ENCODE measurements at regions not wholly inside any gene's neighbourhood (a gene's known extent, or its start where the extent isn't known, plus 50 kb on each side); places are given as distances from the start of the nearest gene placed in this dataset.
A peak's percentile ranks its signal among the peaks of the same experiment; 100 is the strongest.

DNA sequence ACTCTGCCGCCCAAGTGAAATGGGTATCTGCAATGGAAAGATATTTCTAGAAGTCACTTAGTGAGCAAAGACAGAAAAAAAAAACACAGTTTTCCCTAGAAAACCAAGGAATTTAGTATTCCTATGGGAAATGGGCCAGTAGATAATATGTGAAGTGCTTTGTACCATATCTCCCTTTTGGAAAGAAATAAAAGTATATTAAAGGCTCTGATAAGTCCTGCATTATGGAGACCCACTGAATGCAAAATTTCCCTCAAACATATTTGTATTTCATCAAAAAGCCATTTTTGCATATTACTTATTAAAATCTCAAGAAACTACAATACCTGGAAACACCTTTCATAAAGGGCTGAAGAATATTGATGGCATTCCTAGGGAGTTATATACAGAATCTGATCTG lies 51.6 kb upstream of the DYNLRB2 start:
- FAIRE-seq (no peak), DNase-seq (ENCODE audit: insufficient read length, low spot score) (no peak)
- TF ChIP-seq POLR2AphosphoS5 (IDR thresholded peaks at IDR 0.05; ENCODE audit: low read depth, low read length), result no peak
- TF ChIP-seq SPI1 (IDR thresholded peaks at IDR 0.05; ENCODE audit: low read depth, low read length), result no peak
- no peak for TF ChIP-seq PAX5 (IDR thresholded peaks at IDR 0.05; ENCODE audit: insufficient read depth, low read length, severe bottlenecking)
- no peak for TF ChIP-seq POLR2A (IDR thresholded peaks at IDR 0.05; ENCODE audit: low read depth, low read length)
- TF ChIP-seq TAF1 (IDR thresholded peaks at IDR 0.05; ENCODE audit: low read depth, low read length), result no peak
- no peak for TF ChIP-seq POU2F2 (IDR thresholded peaks at IDR 0.05; ENCODE audit: low read depth, low read length)

DNA sequence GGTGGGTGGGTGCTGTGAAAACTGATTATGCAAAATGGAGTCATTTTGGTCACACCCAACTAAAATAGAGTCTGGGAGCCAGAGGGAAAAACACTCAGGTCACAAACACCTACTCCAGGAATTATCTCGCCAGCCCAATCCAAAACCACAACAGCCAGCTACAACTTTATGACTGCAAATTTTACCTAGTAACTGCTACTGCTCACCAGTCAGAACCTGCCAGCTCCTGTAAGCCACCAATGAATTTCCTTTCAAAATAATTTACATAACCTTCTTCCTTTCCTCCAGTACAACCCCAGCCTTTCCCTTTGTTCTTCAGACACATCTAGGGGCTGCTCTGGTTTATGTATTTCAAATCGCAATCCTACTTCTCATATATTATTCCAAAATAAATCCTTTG lies 52.6 kb upstream of the DYNLRB2 start:
- TF ChIP-seq POLR2A (IDR thresholded peaks at IDR 0.05; ENCODE audit: low read depth, low read length) (no peak), TAF1 (IDR thresholded peaks at IDR 0.05; ENCODE audit: low read depth, low read length) (no peak), POU2F2 (IDR thresholded peaks at IDR 0.05; ENCODE audit: low read depth, low read length) (no peak), PAX5 (IDR thresholded peaks at IDR 0.05; ENCODE audit: insufficient read depth, low read length, severe bottlenecking) (no peak), POLR2AphosphoS5 (IDR thresholded peaks at IDR 0.05; ENCODE audit: low read depth, low read length) (no peak), SPI1 (IDR thresholded peaks at IDR 0.05; ENCODE audit: low read depth, low read length) (no peak)
- DNase-seq (ENCODE audit: insufficient read length, low spot score) (no peak), FAIRE-seq (no peak)

DNA sequence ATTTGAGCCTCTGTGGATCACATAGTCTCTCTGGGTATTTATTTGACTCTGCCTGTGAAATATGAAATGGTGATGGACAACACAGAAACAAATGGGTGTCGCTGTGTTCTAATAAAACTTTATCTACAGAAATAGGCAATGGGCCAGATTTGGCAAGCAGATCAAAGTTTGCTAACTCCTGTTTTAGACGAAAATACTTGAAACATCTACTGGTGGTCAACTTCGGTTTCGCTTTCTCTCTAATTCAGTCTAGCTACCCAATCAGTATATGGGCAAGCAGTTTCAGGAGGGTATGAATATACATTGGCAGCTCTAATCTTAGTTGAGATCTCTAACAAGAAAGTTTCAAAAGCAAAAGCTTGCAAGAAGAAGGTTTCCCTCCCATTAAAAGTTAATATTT lies 60.1 kb upstream of the DYNLRB2 start:
- no peak for TF ChIP-seq PAX5 (IDR thresholded peaks at IDR 0.05; ENCODE audit: insufficient read depth, low read length, severe bottlenecking)
- no peak for TF ChIP-seq POLR2AphosphoS5 (IDR thresholded peaks at IDR 0.05; ENCODE audit: low read depth, low read length)
- no peak for TF ChIP-seq TAF1 (IDR thresholded peaks at IDR 0.05; ENCODE audit: low read depth, low read length)
- no peak for TF ChIP-seq POLR2A (IDR thresholded peaks at IDR 0.05; ENCODE audit: low read depth, low read length)
- no peak for TF ChIP-seq SPI1 (IDR thresholded peaks at IDR 0.05; ENCODE audit: low read depth, low read length)
- no peak for TF ChIP-seq POU2F2 (IDR thresholded peaks at IDR 0.05; ENCODE audit: low read depth, low read length)
- FAIRE-seq, result no peak
- DNase-seq (ENCODE audit: insufficient read length, low spot score), result no peak

DNA sequence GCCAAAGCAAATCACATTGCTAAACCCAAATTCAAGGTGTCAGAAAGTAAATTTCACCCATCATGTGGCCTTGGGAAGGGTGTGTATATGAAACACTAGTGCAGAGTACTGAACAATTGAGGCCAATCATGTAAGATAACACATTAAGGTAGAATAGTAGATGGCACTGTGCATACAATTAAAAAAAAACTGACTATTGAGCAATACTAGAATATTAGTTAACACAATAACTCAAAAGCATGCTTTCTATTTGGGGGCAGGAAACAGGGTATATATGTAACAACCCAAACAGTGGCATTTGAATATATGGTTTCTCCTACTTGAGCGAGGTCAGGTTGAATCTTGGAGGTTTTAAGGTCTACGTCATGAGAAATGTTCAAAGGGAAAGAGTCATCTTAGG lies 63.0 kb upstream of the DYNLRB2 start:
- DNase-seq (ENCODE audit: insufficient read length, low spot score), result no peak
- no peak for FAIRE-seq
- TF ChIP-seq SPI1 (IDR thresholded peaks at IDR 0.05; ENCODE audit: low read depth, low read length) (no peak), POLR2AphosphoS5 (IDR thresholded peaks at IDR 0.05; ENCODE audit: low read depth, low read length) (no peak), POU2F2 (IDR thresholded peaks at IDR 0.05; ENCODE audit: low read depth, low read length) (no peak), PAX5 (IDR thresholded peaks at IDR 0.05; ENCODE audit: insufficient read depth, low read length, severe bottlenecking) (no peak), TAF1 (IDR thresholded peaks at IDR 0.05; ENCODE audit: low read depth, low read length) (no peak), POLR2A (IDR thresholded peaks at IDR 0.05; ENCODE audit: low read depth, low read length) (no peak)

DNA sequence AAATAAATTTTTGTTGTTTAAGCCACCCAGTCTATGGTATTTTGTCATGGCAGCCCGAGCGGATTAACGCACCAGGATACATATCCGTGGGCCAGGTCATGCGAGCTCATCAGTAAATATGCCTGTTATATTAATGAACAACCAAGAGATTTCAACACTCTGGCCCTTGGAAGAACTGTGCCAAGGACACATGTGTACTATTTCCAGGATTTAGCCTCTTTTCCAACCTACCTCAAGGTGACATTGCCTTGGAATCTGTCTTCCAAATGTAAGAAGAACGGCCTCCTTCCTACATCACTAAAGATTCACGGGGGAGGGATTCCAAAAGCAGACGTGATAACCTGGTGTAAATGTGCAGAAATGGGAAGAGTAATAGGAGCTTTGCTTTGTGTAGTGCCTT lies 72.8 kb upstream of the DYNLRB2 start:
- no peak for FAIRE-seq
- no peak for DNase-seq (ENCODE audit: insufficient read length, low spot score)
- TF ChIP-seq POLR2A (IDR thresholded peaks at IDR 0.05; ENCODE audit: low read depth, low read length) (no peak), TAF1 (IDR thresholded peaks at IDR 0.05; ENCODE audit: low read depth, low read length) (no peak), SPI1 (IDR thresholded peaks at IDR 0.05; ENCODE audit: low read depth, low read length) (no peak), POU2F2 (IDR thresholded peaks at IDR 0.05; ENCODE audit: low read depth, low read length) (no peak), PAX5 (IDR thresholded peaks at IDR 0.05; ENCODE audit: insufficient read depth, low read length, severe bottlenecking) (no peak), POLR2AphosphoS5 (IDR thresholded peaks at IDR 0.05; ENCODE audit: low read depth, low read length) (no peak)

DNA sequence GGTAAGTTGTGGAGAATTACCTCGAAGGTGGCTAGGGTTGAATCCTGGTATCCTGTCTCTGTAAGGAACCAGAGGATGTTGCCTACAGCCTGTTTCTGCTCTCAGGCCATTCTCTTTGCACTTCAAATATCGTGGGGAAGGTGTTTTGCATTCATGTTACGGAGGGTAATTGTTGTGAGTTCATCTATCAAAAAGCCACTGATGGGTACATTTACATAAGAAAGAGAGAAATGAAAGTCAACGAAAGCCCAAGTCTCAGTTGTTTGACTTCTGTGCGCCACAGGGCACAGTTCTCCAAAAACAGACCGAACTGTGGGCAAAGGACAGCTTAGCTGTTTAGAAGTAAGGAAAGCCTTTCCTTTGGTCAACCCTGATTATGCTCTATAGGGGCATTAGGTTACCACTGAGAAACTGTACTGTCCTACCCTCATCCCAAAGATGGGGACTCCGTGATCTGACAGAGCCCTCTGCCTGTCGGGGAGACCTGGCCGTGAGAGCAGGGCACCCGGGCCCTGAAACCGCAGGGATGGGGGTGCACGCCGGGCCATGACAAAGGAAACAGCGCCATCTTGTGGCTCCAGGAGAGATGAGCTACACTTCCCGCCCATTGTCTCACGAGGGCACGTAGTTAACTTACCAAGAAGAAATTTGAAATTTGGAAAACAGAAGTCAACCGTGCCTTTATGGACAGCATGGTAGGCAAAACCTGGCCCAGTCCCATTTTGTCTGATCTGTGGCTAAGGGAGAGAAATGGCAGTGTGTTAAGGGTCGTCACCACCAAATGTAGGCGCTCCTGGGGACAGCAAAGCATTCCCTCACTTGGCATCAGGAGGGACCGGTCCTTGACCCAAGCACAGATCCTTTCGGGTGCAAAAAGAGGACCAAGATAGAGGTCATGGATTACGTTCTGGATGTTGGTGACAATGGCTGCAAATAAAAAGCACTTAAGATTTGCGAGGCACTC lies 74.5 kb upstream of the DYNLRB2 start:
- peak; percentile 47 for DNase-seq (ENCODE audit: insufficient read length, low spot score)
- peak; percentile 75 for FAIRE-seq
- TF ChIP-seq POLR2AphosphoS5 (IDR thresholded peaks at IDR 0.05; ENCODE audit: low read depth, low read length), result no peak
- no peak for TF ChIP-seq POU2F2 (IDR thresholded peaks at IDR 0.05; ENCODE audit: low read depth, low read length)
- no peak for TF ChIP-seq POLR2A (IDR thresholded peaks at IDR 0.05; ENCODE audit: low read depth, low read length)
- TF ChIP-seq TAF1 (IDR thresholded peaks at IDR 0.05; ENCODE audit: low read depth, low read length), result no peak

DNA sequence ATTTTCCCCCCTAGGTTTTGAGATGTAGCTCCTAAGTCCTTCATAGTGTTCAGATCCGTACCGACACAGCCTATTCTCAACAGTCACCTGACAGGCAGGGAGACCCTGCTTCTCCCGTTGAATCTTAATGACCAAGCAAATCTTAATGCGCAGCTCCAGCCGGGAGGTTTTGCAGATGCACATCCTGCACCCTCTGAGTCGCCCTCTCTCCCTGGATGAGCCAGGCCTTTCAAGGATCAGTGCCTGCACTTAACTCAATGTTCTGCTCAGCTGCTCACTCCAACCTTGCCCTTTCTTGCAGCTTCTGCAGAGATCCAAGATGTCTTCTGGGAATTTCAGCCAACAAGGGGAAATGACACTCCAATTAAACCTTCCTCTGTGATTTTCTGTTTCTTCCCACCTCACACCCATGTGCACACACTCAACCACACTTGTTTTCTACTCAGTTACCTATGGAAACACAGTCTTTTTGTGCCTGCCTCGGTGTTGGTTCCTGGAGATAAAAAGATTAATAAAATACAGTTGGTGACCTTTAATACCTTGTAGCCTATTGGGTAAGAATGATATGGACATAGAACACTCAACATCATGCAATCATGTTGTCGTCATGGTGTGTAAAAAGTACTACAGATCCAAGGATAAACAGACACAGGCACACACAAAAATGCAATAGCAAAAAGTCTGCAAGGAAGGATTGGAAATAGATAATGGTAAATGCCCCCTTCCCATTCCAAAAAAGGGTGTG lies 76.9 kb upstream of the DYNLRB2 start:
- DNase-seq (ENCODE audit: insufficient read length, low spot score), result no peak
- TF ChIP-seq POU2F2 (IDR thresholded peaks at IDR 0.05; ENCODE audit: low read depth, low read length) (no peak), SPI1 (IDR thresholded peaks at IDR 0.05; ENCODE audit: low read depth, low read length) (no peak), PAX5 (IDR thresholded peaks at IDR 0.05; ENCODE audit: insufficient read depth, low read length, severe bottlenecking) (no peak), POLR2A (IDR thresholded peaks at IDR 0.05; ENCODE audit: low read depth, low read length) (no peak), POLR2AphosphoS5 (IDR thresholded peaks at IDR 0.05; ENCODE audit: low read depth, low read length) (no peak), TAF1 (IDR thresholded peaks at IDR 0.05; ENCODE audit: low read depth, low read length) (no peak)
- no peak for FAIRE-seq

DNA sequence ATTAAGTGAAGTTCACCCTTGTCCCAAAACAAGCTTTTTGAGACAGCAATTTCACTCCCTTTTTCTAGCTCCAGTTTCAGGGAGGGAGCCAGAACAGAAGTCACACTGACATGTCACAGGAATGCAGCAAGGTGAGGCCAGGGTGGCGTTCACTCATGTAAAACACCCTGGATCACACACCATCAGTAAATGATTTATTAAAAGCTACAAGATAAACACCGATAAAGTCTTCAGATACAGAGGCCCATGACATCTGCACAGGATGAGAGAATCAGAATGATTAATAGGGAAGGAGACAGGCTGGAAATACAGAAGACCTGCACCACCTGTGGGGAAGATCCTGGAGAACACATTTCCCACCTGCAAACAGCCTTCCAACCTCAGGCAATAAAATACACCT lies 77.5 kb upstream of the DYNLRB2 start:
- FAIRE-seq, result no peak
- DNase-seq (ENCODE audit: insufficient read length, low spot score), result no peak
- no peak for TF ChIP-seq POLR2AphosphoS5 (IDR thresholded peaks at IDR 0.05; ENCODE audit: low read depth, low read length)
- no peak for TF ChIP-seq TAF1 (IDR thresholded peaks at IDR 0.05; ENCODE audit: low read depth, low read length)
- TF ChIP-seq POU2F2 (IDR thresholded peaks at IDR 0.05; ENCODE audit: low read depth, low read length), result no peak
- no peak for TF ChIP-seq SPI1 (IDR thresholded peaks at IDR 0.05; ENCODE audit: low read depth, low read length)
- TF ChIP-seq POLR2A (IDR thresholded peaks at IDR 0.05; ENCODE audit: low read depth, low read length), result no peak
- no peak for TF ChIP-seq PAX5 (IDR thresholded peaks at IDR 0.05; ENCODE audit: insufficient read depth, low read length, severe bottlenecking)

DNA sequence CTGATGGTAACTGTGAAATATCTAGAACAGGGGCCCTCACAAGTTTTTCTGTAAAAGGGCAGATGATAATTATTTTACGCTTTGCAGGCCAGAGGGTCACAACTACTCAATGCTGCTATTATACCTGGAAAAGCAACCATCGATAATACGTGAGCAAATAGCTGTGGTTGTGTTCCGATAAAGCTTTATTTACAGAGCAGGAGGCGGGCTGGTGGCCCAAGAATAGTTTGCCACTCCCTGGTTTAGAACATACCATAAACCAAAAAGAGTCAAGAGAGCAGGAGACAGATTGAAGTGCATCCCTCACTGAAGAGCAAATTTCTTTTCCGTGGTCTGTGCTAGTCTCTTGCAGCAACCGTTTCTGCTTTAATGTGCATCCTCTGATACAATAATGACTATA lies 77.9 kb upstream of the DYNLRB2 start:
- DNase-seq (ENCODE audit: insufficient read length, low spot score) (no peak), FAIRE-seq (no peak)
- TF ChIP-seq POLR2AphosphoS5 (IDR thresholded peaks at IDR 0.05; ENCODE audit: low read depth, low read length), result no peak
- no peak for TF ChIP-seq TAF1 (IDR thresholded peaks at IDR 0.05; ENCODE audit: low read depth, low read length)
- TF ChIP-seq POLR2A (IDR thresholded peaks at IDR 0.05; ENCODE audit: low read depth, low read length), result no peak
- no peak for TF ChIP-seq SPI1 (IDR thresholded peaks at IDR 0.05; ENCODE audit: low read depth, low read length)
- no peak for TF ChIP-seq PAX5 (IDR thresholded peaks at IDR 0.05; ENCODE audit: insufficient read depth, low read length, severe bottlenecking)
- TF ChIP-seq POU2F2 (IDR thresholded peaks at IDR 0.05; ENCODE audit: low read depth, low read length), result no peak
